C4-2B (cell line): ENCODE measurements at regions not wholly inside any gene's neighbourhood (a gene's known extent, or its start where the extent isn't known, plus 50 kb on each side); places are given as distances from the start of the nearest gene placed in this dataset.

ENCODE experiments used
- ZFX ChIP-seq: fragments of 450-650 bp; IDR thresholded peaks from 2 replicates; pipeline ENCODE4 v1.6.1; 2017
- TF ChIP-seq, protein P1 (sequence below): fragments of 450-650 bp; conservative IDR thresholded peaks from 2 replicates; pipeline ENCODE4 v1.5.1; 2017; ENCODE audit warnings: mild to moderate bottlenecking

DNA sequence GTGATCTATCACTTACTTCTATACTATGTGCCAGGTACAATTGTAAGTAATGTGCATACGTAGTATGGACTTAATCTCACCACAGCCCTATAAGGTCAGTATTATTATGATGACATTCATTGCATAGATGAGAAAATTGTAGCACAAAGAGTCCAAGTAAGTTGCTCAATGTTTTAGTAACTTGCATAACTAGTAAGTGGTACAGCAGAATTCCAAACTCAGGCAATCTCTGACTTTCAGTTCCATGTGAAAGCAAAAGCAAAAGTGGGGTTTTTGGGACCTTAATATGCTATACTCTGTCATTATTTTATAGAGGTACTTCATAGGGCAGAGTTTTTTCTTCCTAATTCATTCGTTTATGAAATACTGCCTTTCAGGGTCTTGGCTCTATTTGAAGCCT lies 188.8 kb upstream of the VEGFC start:
- TF ChIP-seq, protein P1, sequence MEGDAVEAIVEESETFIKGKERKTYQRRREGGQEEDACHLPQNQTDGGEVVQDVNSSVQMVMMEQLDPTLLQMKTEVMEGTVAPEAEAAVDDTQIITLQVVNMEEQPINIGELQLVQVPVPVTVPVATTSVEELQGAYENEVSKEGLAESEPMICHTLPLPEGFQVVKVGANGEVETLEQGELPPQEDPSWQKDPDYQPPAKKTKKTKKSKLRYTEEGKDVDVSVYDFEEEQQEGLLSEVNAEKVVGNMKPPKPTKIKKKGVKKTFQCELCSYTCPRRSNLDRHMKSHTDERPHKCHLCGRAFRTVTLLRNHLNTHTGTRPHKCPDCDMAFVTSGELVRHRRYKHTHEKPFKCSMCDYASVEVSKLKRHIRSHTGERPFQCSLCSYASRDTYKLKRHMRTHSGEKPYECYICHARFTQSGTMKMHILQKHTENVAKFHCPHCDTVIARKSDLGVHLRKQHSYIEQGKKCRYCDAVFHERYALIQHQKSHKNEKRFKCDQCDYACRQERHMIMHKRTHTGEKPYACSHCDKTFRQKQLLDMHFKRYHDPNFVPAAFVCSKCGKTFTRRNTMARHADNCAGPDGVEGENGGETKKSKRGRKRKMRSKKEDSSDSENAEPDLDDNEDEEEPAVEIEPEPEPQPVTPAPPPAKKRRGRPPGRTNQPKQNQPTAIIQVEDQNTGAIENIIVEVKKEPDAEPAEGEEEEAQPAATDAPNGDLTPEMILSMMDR: no peak
- TF ChIP-seq ZFX: no peak
